Left colon (tissue), 2 donors: ENCODE measurements at regions not wholly inside any gene's neighbourhood (a gene's known extent, or its start where the extent isn't known, plus 50 kb on each side); places are given as distances from the start of the nearest gene placed in this dataset.
A peak's percentile ranks its signal among the peaks of the same experiment; 100 is the strongest.

ENCODE experiments used
- ATAC-seq: fragments of 200-7000 bp; cut with Tn5 transposase; one replicate; pipeline ENCODE4 v1.9.1; 2020; ENCODE audit warnings: mild to moderate bottlenecking, moderate library complexity
- DNase-seq, 2 donors: peaks; one replicate each; pipeline ENCODE4 v3.0.0-alpha.2; 2020
- intact Hi-C, 2 donors: fragments of 100-400 bp; cut with DNase I in 1 of 2; cut with micrococcal nuclease in 1 of 2; formaldehyde crosslinking; loops; one replicate each; pipeline versions ENCODE4 v1.11.2 to v1.14.0; 2022; cut with DNase I, micrococcal nuclease
- donor health status: DM: no; HTN: no; CAD: no.
- donor health status: DM: yes; HTN: yes; CAD: no.

DNA sequence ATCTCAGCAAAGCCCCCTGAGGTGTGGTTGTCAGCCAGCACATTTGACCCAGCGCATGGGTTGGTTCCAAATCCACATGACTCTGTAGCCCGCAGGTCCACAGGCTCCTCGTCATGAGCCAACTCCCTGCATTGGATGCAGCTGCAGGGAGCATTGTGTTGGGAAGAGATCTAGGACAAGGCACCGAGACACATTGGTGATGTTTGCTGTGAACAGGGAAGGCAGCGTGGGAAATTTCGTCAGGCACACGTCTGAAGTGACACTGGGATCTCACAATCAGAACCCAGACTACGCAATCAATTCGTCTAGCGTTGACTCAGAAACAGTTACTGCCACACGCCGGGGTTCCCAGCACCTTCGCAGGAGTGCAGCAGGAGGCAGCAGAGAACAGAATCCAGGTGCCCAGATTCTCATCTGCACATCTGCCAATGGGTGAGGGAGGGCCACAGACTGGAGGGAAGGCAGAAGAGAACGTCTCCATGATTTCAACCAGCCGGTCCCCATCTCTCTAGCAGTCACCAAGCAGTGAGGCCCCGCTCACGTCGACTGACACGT lies 177.0 kb downstream of the TTLL2 start:
- DNase-seq (peak; percentile 52 to 70), ATAC-seq (peak; percentile 69)
- intact Hi-C loops = no loop called here

DNA sequence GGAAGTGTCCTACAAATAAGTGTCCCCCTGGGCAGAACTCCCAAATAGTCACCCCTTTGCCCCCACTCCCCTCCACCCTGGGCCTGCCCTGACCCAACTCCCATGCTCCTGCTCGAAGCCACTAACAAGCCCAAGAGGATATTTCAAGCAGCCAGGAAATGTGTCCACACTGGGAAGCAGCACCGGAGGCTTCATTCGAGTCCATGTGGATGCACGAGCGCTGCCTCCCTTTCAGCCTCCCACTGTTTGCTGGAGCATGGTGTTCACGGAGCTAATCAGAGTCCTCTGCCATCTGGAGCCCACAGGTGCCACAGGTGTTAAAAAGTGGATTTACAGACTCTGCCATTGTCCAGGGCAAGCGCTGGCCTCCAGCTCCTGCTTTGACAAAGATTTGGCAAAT lies 177.6 kb downstream of the TTLL2 start:
- DNase-seq (no peak), ATAC-seq (no peak)
- intact Hi-C loops = no loop called here

DNA sequence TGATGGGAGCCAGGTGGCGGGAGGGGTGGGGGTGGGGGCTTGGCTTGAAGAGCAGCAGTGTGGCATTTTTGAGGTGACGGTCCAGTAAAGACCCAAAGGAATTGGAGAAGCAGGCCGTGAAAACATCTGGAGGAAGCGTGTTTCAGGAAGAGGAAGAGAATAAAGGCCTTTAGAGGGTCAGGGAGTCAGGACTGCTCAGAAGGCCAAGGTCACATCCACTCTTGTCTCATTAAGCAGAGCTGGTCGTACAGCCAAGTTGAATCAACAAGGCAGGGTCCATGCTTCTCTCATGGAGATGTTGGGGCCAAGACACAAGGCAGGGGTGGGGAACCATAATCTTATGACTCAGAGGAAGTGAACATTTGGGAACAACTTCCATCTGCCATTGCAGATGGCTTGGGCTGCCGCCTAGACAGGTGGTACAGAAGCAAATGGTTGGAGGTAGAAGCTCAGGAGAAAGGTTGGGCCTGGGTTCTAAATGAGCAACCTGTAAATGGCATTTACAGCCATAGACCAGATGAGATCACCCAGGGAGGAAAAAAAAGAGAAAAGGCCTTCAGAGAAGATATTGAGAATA lies 179.6 kb downstream of the TTLL2 start:
- DNase-seq = no peak
- intact Hi-C loops = no loop called here
- no peak for ATAC-seq

GRCh38 chr6:167505199-167505598 lies 180.3 kb downstream of the TTLL2 start:
- intact Hi-C loops = no loop called here
- no peak for ATAC-seq
- DNase-seq = no peak

GRCh38 chr6:167505782-167506181 lies 180.9 kb downstream of the TTLL2 start:
- ATAC-seq (no peak), DNase-seq (no peak)
- intact Hi-C loops = no loop called here

DNA sequence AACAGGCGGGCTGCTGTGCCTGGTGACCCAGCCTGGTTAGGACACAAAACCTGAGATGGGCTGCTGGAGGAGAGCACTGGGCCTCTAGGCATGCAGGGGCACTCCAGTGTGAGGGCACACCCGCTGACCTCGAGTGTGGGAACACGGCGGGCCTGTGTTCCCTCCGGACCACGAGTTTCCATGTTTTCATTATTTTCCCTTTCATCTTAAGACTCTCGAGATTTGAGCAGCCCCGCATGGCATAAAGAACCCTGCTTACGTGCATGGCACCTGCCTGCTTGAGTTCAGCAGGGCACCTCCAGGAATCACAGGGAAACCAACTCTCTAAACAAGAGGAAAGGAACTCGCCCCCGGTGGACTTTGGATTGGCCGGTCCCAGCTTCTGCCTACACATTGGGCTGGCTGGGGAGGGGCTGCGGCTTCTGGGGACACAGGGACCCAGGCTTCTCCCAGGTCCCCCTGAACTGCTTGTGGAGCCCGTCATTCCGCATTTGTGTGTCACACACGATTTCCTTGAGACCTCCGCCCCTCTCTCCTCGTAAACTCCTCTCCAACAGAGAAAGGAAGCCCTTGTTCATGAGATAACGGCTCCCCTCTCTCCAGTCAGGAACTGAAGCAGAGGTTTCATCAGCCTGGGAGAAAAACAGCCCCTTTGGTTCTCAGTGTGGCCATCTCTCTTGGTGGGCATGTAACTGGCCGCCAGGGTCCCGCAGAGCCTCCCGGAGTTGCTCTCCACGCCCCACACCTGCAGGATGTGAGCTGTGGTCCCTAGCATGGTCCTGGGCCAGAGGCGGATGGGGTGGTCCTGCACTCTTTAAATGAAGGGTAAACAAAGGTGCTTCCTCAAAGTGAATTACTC lies 181.8 kb downstream of the TTLL2 start:
- peak in 1 of 2 donors; percentile 37 for DNase-seq
- intact Hi-C loops = no loop called here
- ATAC-seq = peak; percentile 70

DNA sequence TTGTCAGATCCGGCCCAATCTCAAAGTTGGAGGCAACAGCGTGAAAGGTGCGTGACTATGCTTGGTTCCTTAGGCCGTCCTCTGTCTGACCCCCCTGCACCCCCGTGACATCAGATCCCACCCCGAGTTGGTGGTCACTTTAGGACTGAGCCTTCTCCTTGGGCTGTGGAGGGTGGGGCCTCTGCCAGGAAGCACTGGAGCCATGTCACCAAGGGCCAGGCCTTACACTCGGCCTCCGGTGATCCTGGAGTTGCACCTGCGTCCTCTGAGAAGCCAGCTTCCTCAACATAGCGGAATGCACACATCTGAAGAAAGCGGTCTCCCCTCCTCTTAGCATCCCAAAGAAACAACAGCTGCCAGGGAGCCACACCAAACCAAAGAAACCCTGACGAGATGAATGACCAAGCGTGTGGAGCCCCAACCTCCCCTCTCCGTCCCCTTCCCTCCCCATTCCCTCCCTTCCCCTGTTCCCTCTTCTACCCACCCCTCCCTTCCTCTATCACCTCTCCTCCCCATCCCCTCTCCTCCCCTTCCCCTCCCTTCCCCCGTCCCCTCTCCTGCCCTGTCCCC lies 182.6 kb downstream of the TTLL2 start:
- ATAC-seq (no peak), DNase-seq (no peak)
- intact Hi-C loops = no loop called here

DNA sequence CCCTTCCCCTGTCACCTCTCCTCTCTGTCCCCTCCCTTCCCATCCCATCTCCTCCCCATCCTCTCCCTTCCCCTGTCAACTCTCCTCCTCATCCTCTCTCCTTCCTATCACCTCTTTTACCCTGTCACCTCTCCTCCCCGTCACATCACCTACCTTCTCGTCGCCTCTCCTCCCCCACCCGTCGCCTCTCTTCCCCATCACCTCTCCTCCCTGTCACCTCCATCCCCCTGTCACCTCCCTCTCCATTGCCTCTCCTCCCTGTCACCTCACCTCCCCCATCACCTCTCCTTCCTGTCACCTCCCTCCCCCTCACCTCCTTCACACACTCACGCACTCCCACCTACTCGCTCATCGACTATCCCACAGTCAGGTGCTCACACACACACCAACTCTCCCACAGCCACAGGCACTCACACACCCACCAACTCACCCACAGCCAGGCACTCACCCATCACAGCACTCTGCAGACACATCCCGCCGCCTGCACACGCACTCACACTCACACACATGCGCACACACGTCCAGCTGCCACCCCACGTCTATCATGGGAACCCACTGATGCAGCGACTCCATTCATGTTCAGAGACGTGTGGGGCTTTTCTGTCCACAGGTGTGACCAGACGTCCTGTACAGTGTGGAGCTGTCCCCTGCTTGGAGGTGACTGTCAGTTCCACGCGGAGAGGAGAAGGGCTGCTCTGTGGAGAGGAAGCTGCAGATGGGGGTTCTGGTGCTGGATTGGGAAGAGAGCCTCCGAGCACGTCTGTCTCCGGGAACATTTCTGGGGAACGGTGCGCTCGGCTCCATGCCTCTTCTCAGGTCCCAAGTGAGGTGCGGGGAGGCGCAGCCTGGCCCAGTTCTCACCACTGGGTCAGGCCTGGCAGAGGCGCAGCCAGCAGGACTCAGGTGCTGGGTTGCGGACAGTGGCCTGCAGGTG lies 184.3 kb downstream of the TTLL2 start:
- intact Hi-C loops = no loop called here
- no peak for DNase-seq
- no peak for ATAC-seq

DNA sequence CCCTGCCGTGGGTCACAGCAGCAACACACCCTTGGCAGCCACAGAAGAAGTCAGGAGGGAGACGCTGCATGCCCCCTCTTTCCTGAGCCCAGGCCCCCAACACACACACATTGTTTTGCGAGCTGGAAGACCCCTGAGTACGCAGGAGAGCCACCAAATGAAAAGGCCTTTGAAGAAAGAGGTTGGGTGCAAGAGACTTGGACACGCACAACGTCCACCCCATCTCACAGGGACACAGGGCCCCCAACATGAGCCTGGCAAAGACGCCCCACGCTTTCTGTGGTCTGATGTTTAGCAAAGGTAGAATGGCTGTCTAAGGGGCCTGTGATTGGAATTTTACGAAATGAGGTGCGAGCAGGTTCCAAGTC lies 185.0 kb downstream of the TTLL2 start:
- no peak for DNase-seq
- intact Hi-C loops = no loop called here
- no peak for ATAC-seq

DNA sequence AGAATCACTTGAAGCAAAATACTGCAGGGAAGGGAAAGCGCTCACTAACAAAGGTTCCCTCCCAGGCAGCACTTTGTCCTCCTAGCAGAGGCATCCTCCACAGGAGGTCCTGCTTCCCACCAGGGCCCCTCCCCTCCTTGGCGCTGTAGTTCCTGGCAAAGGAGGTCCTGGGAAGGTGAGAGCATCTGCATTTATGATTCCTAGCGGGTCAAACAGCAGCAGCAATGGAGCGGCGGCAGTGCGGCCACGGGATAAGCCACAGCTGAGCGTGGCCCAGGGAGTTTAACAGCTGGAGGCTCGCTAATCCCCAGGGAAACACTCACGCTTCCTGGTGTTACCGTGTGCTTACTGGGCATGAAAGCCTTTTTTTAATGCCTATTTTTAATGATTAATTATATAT lies 185.8 kb downstream of the TTLL2 start:
- no peak for DNase-seq
- ATAC-seq = no peak
- intact Hi-C loops = no loop called here

- intact Hi-C loops = no loop called here
- DNase-seq = no peak
These were observed 187.9 kb downstream of the TTLL2 start for GRCh38 chr6:167512696-167513375.

GRCh38 chr6:167513778-167514177 lies 188.9 kb downstream of the TTLL2 start:
- intact Hi-C loops = no loop called here
- no peak for DNase-seq
- ATAC-seq = no peak

More at GRCh38 chr6:167512696-167513375, 187.9 kb downstream of the TTLL2 start:
- no peak for ATAC-seq

DNA sequence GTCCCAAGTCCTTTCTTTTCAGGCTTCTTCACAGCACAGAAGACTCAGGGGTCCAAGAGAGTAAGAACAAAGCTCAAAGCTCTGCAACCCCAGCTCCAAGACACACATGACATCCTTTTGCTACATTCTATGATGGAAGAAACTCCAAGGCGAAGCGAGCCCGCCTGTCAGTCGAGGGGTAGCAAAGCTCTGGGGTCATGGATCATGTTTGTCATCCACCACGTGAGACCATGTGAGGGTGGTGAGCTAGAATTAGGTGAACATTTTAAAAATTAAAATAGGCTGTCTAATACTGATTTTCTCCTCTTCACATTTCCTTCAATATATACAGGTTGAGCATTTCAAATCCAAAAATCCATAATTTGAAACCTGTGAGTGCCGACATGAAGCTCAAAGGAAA lies 189.6 kb downstream of the TTLL2 start:
- no peak for DNase-seq
- no peak for ATAC-seq
- intact Hi-C loops = no loop called here

GRCh38 chr6:167515873-167516507 lies 191.1 kb downstream of the TTLL2 start:
- intact Hi-C loops = no loop called here
- ATAC-seq (no peak), DNase-seq (no peak)

- no peak for ATAC-seq
- intact Hi-C loops = no loop called here
- DNase-seq = no peak
These were observed 192.5 kb downstream of the TTLL2 start for GRCh38 chr6:167517254-167517916.

DNA sequence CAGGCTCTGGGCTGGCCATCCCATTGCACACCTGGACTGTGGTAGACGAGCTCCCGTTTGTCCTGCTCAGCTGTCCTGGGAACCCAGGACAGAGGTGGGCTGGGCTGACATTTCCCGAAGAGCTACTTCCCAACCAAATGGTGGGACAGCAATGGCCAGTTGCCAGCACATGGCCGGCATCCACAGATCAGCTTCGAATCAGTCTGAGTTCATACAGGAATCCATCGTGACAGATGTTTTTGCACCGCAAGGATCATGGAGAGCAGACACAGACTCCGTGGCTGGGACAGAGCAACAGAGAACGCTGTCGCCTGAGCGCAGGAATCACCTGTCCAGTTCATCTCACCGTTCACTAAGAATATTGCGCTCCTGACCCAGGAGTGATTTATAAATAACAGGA lies 198.5 kb downstream of the TTLL2 start:
- ATAC-seq (no peak), DNase-seq (no peak)
- intact Hi-C loops = no loop called here

DNA sequence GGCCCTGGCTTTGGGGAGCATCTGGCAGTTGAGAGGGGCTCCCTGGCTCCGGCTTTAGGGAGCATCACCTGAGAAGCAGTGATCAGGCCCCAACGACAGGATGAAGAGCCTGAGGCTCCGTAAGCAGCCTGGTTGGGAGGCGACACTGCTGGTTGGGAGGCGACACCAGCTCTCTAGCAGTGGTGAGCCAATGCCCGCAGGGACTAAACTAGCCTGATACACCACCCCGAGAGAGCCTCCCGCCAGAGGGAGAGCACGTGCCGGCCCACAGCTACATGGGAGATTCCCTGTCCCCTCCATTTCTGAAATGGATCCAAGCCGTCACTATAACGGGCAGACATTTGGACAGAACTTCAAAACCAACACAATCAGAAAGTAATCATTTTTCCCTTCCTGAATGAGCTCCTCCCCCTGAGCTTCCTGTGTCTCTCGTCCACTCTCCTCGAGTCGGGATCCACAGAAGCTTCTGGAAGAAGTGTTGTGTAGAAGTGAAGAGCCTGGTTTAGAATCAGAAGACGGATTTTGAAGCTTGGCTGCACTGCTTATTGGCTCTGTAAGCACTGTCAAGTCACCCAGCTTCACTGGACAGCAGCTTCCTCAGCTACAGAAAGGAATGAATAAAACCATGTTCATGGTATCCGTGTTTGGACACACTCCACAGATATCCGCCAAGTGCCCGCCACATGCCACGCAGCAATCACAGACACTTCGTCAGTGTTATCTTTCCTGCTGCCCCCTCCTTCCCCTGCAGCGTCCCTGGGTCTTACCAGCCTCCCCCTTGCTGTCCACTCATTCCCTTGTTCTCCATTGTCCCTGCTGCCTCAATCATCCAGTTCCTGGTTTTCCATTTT lies 199.6 kb downstream of the TTLL2 start:
- ATAC-seq = no peak
- intact Hi-C loops = no loop called here

More for the DNA sequence above, 199.6 kb downstream of the TTLL2 start:
- DNase-seq = no peak
